HG03139 (cell line): ENCODE measurements at regions not wholly inside any gene's neighbourhood (a gene's known extent, or its start where the extent isn't known, plus 50 kb on each side); places are given as distances from the start of the nearest gene placed in this dataset.
"Not testable (repeated sequence)": the region's sequence is repeated elsewhere in the genome, so short reads cannot be mapped to it uniquely, and the experiment has no call there.

Experiments
- ATAC-seq: cut with Tn5 transposase; IDR thresholded peaks from one replicate; pipeline ENCODE4 v1.9.1; 2021; ENCODE audit not compliant: unreplicated experiment

- ATAC-seq = no peak
These were observed 289.7 kb upstream of the DNAJC19 start for GRCh38 chr3:181279239-181279565.

- ATAC-seq = no peak
These were observed 289.1 kb upstream of the DNAJC19 start for GRCh38 chr3:181278468-181279238.

- ATAC-seq = no peak
These were observed 286.9 kb upstream of the DNAJC19 start for GRCh38 chr3:181276358-181276896.

- no peak for ATAC-seq
These were observed 284.5 kb upstream of the DNAJC19 start for GRCh38 chr3:181274025-181274424.

- ATAC-seq = no peak
These were observed 277.8 kb upstream of the DNAJC19 start for GRCh38 chr3:181267312-181267711.

- ATAC-seq = peak; percentile 84
These were observed 276.3 kb upstream of the DNAJC19 start for GRCh38 chr3:181265750-181266333.

- ATAC-seq = no peak
These were observed 274.9 kb upstream of the DNAJC19 start for GRCh38 chr3:181264486-181264885.

GRCh38 chr3:181253796-181254195, 264.3 kb upstream of the DNAJC19 start:
- no peak for ATAC-seq

- ATAC-seq = no peak
These were observed 263.1 kb upstream of the DNAJC19 start for GRCh38 chr3:181252631-181253030.

GRCh38 chr3:181250714-181251113, 261.2 kb upstream of the DNAJC19 start:
- ATAC-seq = no peak

- ATAC-seq = no peak
These were observed 249.9 kb upstream of the DNAJC19 start for GRCh38 chr3:181239441-181239840.

- no peak for ATAC-seq
These were observed 240.7 kb upstream of the DNAJC19 start for GRCh38 chr3:181230258-181230657.

- ATAC-seq = no peak
These were observed 223.8 kb upstream of the DNAJC19 start for GRCh38 chr3:181213347-181213746.

- ATAC-seq = no peak
These were observed 222.7 kb upstream of the DNAJC19 start for GRCh38 chr3:181212271-181212670.

- no peak for ATAC-seq
These were observed 220.7 kb upstream of the DNAJC19 start for GRCh38 chr3:181210275-181210674.

GRCh38 chr3:181189556-181189955, 200.0 kb upstream of the DNAJC19 start:
- no peak for ATAC-seq

GRCh38 chr3:181183764-181184163, 194.2 kb upstream of the DNAJC19 start:
- ATAC-seq = no peak

GRCh38 chr3:181183057-181183456, 193.5 kb upstream of the DNAJC19 start:
- not testable (repeated sequence) for ATAC-seq

GRCh38 chr3:181178991-181179390, 189.5 kb upstream of the DNAJC19 start:
- no peak for ATAC-seq

GRCh38 chr3:181176601-181177000, 187.1 kb upstream of the DNAJC19 start:
- ATAC-seq = no peak

- ATAC-seq = no peak
These were observed 185.2 kb upstream of the DNAJC19 start for GRCh38 chr3:181174676-181175233.

- ATAC-seq = no peak
These were observed 184.5 kb upstream of the DNAJC19 start for GRCh38 chr3:181174022-181174421.
